NB4 (cell line): ENCODE measurements at regions not wholly inside any gene's neighbourhood (a gene's known extent, or its start where the extent isn't known, plus 50 kb on each side); places are given as distances from the start of the nearest gene placed in this dataset.

Experiments
- DNase-seq: peaks from one replicate; pipeline ENCODE4 v3.0.0; 2010; ENCODE audit warnings: low read depth
- H3K4me3 ChIP-seq: one replicate; pipeline ENCODE4 v1.5.1; 2011; ENCODE audit warnings: mild to moderate bottlenecking, low read depth, low read length, moderate library complexity
- MYC ChIP-seq: IDR thresholded peaks from 2 replicates; pipeline ENCODE4 v1.6.1; 2011; ENCODE audit warnings: low read depth, low read length
- POLR2A ChIP-seq: IDR thresholded peaks from 2 replicates; pipeline ENCODE4 v1.6.1; 2011; ENCODE audit warnings: mild to moderate bottlenecking; ENCODE audit not compliant: insufficient read length; ENCODE audit errors: extremely low read depth
- TF ChIP-seq, protein P1 (sequence below): IDR thresholded peaks from one replicate; pipeline ENCODE4 v1.5.1; 2012; ENCODE audit warnings: low read depth, low read length
- TF ChIP-seq, protein P2 (sequence below): IDR thresholded peaks from 2 replicates; pipeline ENCODE4 v1.6.1; 2011; ENCODE audit warnings: low read depth, low read length

DNA sequence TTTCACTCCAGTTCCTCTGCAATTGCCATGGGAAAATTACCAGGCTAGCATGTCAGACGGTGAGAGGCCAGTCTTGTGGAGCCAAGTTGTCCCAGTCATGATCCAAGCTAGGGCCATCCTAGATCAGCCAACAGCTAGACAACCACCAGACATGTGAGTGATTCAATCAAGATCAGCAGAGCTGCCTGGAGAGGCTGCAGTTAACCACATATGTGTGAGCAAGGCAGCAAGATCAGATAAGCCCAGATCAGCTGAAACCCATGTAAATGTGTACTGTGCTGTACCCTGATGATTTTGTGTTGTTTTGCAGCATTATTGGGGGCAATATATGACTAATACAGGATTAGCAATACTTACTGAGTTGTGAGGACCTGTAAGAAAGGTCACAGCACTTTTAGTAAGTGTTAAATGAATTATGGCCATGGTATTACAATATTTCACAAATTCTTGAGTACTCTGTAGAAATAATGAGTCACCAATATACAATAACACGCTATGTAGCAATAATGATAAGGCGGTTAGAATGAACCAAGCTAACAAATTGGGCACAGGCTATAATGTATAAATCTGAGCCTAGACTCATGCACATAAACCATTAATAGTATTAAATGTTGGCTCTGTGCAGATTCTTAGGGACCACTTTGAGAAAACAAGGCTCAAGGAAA is 91.4 kb downstream of the SUDS3 start:
- TF ChIP-seq, protein P1, sequence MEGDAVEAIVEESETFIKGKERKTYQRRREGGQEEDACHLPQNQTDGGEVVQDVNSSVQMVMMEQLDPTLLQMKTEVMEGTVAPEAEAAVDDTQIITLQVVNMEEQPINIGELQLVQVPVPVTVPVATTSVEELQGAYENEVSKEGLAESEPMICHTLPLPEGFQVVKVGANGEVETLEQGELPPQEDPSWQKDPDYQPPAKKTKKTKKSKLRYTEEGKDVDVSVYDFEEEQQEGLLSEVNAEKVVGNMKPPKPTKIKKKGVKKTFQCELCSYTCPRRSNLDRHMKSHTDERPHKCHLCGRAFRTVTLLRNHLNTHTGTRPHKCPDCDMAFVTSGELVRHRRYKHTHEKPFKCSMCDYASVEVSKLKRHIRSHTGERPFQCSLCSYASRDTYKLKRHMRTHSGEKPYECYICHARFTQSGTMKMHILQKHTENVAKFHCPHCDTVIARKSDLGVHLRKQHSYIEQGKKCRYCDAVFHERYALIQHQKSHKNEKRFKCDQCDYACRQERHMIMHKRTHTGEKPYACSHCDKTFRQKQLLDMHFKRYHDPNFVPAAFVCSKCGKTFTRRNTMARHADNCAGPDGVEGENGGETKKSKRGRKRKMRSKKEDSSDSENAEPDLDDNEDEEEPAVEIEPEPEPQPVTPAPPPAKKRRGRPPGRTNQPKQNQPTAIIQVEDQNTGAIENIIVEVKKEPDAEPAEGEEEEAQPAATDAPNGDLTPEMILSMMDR = no peak
- TF ChIP-seq MYC = no peak
- TF ChIP-seq, protein P2, sequence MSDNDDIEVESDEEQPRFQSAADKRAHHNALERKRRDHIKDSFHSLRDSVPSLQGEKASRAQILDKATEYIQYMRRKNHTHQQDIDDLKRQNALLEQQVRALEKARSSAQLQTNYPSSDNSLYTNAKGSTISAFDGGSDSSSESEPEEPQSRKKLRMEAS = no peak
- TF ChIP-seq POLR2A = no peak
- no peak overlapping the region for H3K4me3 ChIP-seq
- peak; percentile 24 for DNase-seq

DNA sequence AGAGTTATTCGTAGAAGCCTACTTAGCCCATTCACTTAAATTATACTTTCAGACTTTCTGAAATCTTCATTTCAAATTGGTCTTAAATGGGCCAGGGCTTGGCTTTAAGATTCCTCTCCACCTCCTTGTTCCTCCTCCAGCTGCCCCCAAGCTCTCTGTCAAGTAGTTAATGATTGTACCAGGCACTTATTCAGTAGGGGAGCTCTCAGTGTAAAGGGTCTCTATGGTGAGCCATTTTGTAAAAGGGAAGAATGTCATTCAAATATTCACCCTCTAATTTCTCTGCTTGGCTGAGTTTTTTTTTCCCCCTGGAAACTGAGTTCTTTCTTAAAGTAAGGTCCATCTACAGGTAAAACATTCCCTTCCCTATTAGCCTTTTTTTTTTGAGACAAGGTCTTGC is 96.6 kb downstream of the SUDS3 start:
- TF ChIP-seq MYC = no peak
- TF ChIP-seq, protein P2 = no peak
- TF ChIP-seq POLR2A = no peak
- TF ChIP-seq, protein P1 = no peak
- no peak for DNase-seq
- no peak overlapping the region for H3K4me3 ChIP-seq

DNA sequence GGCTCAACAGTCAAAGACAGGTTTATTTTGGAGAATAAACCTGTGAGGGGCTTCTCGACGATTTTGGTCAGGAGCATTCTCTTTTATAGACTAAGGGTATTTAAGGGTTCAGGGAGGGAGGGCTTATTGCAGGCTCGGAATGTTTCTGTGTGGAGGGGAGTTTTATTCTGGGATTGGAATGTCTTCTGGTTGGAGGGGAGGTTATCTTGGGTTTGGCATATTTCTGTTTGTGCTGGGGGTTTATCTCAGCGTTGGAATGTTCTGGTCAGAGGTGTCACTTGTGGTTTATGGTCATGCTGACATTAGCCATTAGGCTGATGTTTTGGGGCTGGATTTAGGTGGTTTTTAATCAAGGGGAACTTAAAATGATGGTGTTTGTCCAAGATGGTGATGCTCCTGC is 103.9 kb downstream of the SUDS3 start:
- DNase-seq = no peak
- TF ChIP-seq POLR2A (no peak), MYC (no peak)
- TF ChIP-seq, protein P1 = no peak
- TF ChIP-seq, protein P2 = no peak
- no peak overlapping the region for H3K4me3 ChIP-seq

- DNase-seq = no peak
- no peak overlapping the region for H3K4me3 ChIP-seq
- TF ChIP-seq, protein P1 = no peak
- TF ChIP-seq POLR2A (no peak), MYC (no peak)
- TF ChIP-seq, protein P2 = no peak
Observed at GRCh38 chr12:118488034-118488433, 111.7 kb downstream of the SUDS3 start.

- TF ChIP-seq, protein P1 = no peak
- TF ChIP-seq POLR2A (no peak), MYC (no peak)
- DNase-seq = no peak
- H3K4me3 ChIP-seq = no peak overlapping the region
Observed at GRCh38 chr12:118493962-118494361, 117.6 kb downstream of the SUDS3 start.

- DNase-seq = no peak
- H3K4me3 ChIP-seq = no peak overlapping the region
- TF ChIP-seq MYC (no peak), POLR2A (no peak)
- TF ChIP-seq, protein P1 = no peak
- TF ChIP-seq, protein P2 = no peak
Observed at GRCh38 chr12:118494776-118495175, 118.4 kb downstream of the SUDS3 start.
